Stimulated activated CD8-positive, alpha-beta memory T cell treated with anti-CD3 and anti-CD28 coated beads, Interleukin-4, amount 100 ng/mL, for 24 hours (primary cell): ENCODE measurements at regions not wholly inside any gene's neighbourhood (a gene's known extent, or its start where the extent isn't known, plus 50 kb on each side); places are given as distances from the start of the nearest gene placed in this dataset.
"Not testable (repeated sequence)": the region's sequence is repeated elsewhere in the genome, so short reads cannot be mapped to it uniquely, and the experiment has no call there.

Experiments
- DNase-seq: peaks from one replicate; pipeline ENCODE4 v3.0.0-alpha.2; 2020; ENCODE audit warnings: low read depth

GRCh38 chr12:69131077-69131476 lies 108.3 kb upstream of the CPSF6 start:
- DNase-seq, result no peak

GRCh38 chr12:69136931-69137613 lies 102.3 kb upstream of the CPSF6 start:
- no peak for DNase-seq

DNA sequence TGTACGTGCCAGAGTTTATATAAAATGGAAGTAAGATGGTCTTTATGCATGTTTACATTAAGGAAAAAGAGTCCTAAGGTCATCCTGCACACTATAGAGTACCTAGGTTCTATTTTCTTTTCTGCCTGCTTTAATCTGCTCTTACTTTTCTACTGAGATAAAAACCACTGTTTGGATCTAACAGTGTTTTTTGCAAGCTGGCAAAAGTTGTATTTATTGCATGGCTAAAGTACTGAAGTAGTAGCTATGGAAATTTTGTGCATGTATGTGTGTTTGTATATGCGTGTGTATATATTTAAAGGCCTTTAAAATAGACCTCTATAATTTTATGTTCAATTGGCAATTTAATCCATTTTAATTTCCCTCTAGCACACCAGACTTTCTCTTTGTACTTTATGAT lies 98.3 kb upstream of the CPSF6 start:
- no peak for DNase-seq

DNA sequence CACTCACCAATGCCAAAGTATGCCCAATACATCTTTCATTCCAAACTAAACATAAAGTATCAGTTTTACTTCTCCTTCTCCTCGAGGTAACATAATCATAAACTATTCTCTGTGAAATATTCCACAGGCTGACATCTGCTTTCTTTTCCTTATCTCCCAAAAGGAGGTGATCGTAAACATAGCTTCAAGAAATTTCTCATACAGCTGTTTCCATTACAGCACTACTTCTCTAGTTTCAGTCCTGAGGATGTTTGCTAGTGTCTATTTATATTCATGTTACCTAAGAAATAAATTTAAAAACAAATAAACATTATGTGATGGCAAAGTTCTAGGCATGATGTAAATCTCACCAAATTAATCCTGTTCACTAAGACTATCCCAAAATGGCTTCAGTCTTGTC lies 90.1 kb upstream of the CPSF6 start:
- DNase-seq, result no peak

DNA sequence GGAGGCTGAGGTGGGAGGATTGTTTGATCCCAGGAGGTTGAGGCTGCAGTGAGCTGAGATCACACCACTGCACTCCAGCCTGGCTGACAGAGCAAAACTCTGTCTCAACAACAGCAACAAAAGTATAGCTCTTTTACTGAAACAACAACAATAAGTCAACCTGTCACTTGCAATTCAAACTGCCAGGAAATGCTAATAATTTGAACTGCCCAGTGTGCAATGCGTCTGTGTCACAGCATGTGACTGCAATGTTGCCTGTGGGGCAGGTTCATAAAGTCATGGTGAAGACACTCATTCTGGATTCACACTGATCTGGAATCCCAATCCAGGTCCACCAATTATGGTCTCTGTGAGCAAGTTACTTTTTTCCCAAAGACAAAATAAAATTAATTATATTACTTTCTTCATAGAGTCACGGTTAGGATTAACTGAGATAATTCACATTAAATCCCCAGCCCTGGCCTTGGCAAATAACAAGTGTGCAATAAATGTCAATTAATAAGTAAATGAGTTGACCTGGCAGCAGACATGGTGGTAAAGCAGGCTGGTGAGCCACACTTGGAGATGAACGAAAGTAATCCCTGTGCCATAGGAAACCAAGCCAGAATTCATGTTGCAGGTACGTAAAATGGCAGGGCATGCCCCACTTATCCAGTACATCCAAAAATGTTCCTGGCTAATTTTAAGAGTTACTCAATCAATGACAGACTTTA lies 89.1 kb upstream of the CPSF6 start:
- no peak for DNase-seq

- no peak for DNase-seq
Measured at GRCh38 chr12:69150796-69151127, 88.6 kb upstream of the CPSF6 start.

DNA sequence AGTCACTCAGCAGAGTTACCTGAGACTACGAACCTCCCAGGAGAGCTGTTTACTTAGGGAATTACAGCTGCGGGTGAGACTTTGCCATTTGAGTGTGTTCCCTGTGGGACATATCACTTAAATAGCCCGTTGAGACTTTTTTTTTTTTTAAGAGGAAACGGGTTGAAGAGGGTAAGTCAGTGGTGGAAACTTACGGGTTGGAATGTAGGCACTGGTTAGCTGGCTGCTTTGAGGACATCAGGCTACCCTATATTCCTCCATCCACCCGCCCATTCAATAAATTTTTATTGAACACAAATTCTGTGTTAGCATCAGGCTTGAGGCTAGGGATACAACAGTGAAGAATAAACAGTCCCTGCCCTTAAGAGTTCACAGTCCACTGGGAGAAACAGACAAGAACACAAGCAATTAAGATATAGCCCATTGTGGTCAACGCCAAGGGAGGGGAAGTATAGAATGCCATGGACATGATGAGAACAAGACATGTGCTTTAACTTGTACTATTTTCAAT lies 88.1 kb upstream of the CPSF6 start:
- no peak for DNase-seq

DNA sequence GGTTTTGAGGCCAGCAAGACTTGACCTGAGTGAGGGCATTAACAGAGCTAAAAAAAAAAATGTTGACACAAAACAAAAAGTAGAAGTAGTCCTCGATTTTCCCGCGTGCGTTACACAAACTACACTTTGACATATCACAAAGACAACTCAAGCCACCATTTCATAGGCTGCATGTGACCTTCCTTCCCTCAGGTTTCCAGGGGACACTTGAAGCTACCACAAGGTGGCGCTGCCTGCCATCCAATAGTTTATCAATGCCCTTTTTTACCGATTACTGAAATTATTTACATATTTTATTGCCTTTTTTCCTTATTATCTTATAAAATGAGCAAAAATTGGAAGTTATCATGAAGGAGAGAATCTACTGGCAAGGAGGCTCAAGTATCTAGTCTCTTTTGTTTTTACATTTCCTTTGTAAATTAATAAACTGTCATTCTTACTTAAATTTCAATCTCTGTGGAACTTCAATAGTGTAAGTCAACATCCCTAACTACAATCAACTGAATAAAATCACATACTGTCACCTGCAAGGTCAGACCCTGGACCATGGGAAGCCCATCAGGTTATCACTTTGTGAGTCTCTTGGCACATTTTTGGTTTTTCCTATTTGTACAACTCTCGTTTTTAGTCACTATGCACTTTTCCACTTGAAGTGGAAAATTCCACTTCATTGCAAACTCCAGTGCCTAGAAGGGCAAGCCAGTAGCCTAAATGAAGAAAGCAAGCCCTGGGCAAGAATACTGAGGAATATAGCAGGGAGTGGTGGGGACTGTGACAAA lies 84.6 kb upstream of the CPSF6 start:
- peak; percentile 58 for DNase-seq

DNA sequence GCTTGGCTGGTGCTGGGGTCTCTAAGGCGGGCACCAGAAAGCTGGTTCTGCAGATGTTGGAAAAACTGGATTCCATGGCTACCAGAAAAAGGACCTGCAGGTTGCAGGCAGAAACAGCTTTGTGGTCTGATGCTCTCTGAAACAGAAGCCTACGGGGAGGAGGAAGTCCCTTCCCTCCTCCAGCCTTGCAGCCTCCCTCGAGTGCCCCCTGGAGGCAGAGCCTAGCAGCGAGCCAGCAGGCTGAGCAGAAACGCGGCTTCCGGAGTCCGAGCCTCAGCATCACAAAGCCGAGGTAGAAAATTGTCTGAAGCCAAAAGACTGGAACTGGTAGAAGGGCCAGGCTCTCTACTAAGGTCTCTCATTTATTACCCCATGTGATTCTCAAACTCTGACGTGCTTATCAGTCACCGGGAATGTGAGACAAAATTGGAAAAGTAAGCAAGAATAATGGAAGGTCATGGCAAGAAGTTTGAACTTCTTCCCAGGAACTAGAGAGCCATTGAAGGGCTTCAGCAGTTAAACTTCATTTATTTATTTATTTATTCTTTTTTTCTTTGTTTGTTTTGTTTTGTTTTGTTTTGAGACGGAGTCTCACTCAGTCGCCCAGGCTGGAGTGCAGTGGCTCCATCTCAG lies 82.2 kb upstream of the CPSF6 start:
- DNase-seq, result peak; percentile 90

DNA sequence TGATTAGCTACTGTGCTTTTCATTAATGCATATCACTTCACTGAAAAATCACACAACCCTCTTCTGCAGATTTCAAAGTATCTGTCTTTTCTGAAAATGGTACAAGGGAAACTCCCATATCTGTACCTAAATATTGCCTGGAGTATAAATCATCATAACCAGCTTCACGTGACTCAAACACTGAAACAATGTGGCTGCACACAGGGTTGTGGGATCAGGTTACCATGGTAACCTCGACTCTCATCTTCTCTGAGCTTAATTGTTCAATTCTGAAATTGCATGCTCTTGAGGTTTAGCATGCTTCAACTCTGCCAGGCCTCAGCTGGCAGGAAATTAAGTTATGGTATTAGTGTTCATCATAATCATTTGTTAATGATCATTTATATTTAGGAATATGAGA lies 77.5 kb upstream of the CPSF6 start:
- no peak for DNase-seq

GRCh38 chr12:69163681-69164362 lies 75.5 kb upstream of the CPSF6 start:
- no peak for DNase-seq

GRCh38 chr12:69167648-69168165 lies 71.7 kb upstream of the CPSF6 start:
- DNase-seq, result no peak

DNA sequence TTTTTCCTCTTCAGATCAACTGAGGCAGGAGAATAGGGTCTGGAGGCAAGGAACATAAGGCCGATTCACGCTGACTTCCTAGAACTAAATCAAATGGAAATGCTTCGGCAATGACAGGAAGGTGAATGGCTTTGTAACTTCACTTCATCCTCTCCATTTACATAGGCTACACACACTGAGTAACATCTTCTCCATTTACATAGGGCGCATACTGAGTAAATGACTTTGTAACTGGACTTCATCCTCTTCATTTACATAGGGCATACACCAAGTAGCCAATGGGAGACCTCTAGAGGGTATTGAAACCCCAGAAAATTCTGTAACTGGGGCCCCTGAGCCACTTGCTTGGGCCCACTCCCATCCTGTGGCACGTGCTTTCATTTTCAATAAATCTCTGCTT lies 71.0 kb upstream of the CPSF6 start:
- DNase-seq, result no peak

GRCh38 chr12:69168828-69169227 lies 70.5 kb upstream of the CPSF6 start:
- DNase-seq, result no peak

- DNase-seq, result no peak
Measured at GRCh38 chr12:69170293-69170692, 69.1 kb upstream of the CPSF6 start.

DNA sequence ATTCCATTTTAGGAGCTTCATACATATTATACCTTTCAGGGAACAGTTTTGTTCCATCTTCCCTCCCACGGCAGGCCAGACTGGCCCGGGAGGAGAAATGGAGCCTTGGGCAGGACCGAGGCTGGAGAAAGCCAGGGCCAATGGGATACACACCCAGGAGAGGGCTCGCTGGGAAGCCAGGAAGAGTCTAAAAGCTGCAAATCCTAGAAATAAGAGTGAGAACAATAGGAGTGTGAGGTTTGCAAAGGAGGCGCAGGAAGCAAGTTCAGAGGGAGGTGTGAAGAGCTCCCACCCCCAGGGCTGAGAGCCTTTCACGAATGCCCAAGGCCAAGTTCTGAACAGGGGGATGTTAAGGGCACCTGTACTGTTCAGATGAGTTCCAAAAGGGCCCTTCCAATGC lies 67.5 kb upstream of the CPSF6 start:
- no peak for DNase-seq

DNA sequence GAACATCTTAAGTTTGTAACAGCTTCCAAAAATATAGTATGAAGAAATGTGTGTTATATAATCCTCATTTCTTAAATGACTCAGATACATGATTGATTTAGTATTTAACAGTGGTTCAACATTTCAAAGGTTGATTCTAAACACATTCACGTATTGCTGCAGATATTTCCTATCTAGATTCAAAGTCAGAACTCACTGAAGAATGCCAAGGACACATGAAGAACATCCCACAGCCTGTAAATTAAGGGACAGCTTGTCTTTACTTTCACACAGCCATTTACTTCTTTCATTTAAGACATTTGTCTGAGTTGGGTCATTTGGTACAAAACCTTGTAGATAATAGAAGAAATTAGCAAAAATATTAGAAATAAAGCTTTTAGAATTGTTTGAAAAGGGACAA lies 66.9 kb upstream of the CPSF6 start:
- DNase-seq, result no peak

- no peak for DNase-seq
Measured at GRCh38 chr12:69173368-69173767, 66.0 kb upstream of the CPSF6 start.

DNA sequence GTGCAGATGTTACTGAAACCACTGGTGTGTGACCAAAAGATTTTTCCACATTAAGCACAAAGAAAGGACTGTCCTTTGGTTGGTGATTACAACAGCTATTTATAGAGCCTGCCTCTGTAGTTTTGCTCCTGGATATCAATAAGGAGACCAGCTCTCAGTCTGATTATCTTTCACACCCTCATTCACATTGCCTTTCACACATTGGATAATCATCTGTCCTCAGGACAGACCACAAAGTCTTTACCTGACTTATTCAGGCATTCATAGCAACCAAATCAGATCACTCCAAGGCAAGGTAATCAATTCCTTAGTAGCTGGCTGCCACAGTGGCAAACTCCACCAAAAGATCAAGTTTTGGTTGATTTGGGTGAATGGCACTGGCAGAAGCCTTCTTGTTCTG lies 59.6 kb upstream of the CPSF6 start:
- DNase-seq, result no peak

DNA sequence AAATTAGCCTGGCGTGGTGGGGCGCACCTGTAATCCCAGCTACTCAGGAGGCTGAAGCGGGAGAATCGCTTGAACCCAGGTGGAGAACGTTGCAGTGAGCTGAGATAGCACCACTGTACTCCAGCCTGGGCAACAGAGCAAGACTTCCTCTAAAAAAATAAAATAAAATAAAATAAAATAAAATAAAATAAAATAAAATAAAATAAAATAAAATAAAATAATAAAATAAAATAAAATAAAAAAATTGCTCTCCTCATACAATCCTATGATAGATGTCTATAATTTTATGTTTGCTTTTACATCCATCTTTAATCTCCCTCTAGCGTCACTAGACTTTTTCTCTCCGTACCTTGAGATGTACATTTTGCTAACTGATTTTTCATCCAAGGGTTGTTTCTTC lies 51.8 kb upstream of the CPSF6 start:
- DNase-seq, result not testable (repeated sequence)

- no peak for DNase-seq
Measured at GRCh38 chr12:69189378-69189978, 49.9 kb upstream of the CPSF6 start.
